Keratinocyte (primary cell): ENCODE measurements at regions not wholly inside any gene's neighbourhood (a gene's known extent, or its start where the extent isn't known, plus 50 kb on each side); places are given as distances from the start of the nearest gene placed in this dataset.

Experiments used
- DNase-seq: peaks from one replicate; pipeline ENCODE4 v3.0.0-alpha.2; 2011; ENCODE audit warnings: low read depth, missing footprints, low spot score
- FAIRE-seq: peaks from 2 replicates; lab custom pipeline; 2011; peaks lifted over from hg19 to GRCh38; lab: Jason Lieb, UNC
- H2AFZ ChIP-seq: 2 replicates; pipeline ENCODE4 v1.6.0; 2012; ENCODE audit warnings: low read length, control low read depth, inconsistent platforms; ENCODE audit not compliant: control insufficient read depth
- H3K27ac ChIP-seq: 2 replicates; pipeline ENCODE4 v1.5.1; 2011; ENCODE audit warnings: low read length; ENCODE audit not compliant: control insufficient read depth, insufficient read depth
- H3K27me3 ChIP-seq: 3 replicates; pipeline ENCODE4 v1.6.0; 2011; ENCODE audit warnings: low read length; ENCODE audit not compliant: control insufficient read depth, insufficient read depth; ENCODE audit errors: extremely low read depth
- H3K36me3 ChIP-seq, 2 experiments: 2 replicates in 1 of 2; 3 replicates in 1 of 2; pipeline ENCODE4 v1.5.1; 2011; ENCODE audit warnings: low read length in 2 of 2, mild to moderate bottlenecking in 1 of 2; ENCODE audit not compliant: control insufficient read depth in 2 of 2, insufficient read depth in 2 of 2; ENCODE audit errors: extremely low read depth in 1 of 2
- H3K4me1 ChIP-seq: 3 replicates; pipeline ENCODE4 v1.5.1; 2011; ENCODE audit warnings: low read length; ENCODE audit not compliant: control insufficient read depth, insufficient read depth; ENCODE audit errors: extremely low read depth
- H3K4me2 ChIP-seq: 3 replicates; pipeline ENCODE4 v1.6.0; 2011; ENCODE audit warnings: low read depth, low read length; ENCODE audit not compliant: control insufficient read depth, insufficient read depth; ENCODE audit errors: extremely low read depth
- H3K4me3 ChIP-seq, 3 experiments: fragments of 200-600 bp in 1 of 3; sonication (generic) in 1 of 3; 2 replicates in 2 of 3; 3 replicates in 1 of 3; pipeline ENCODE4 v1.5.1; 2011 to 2016; ENCODE audit warnings: low read length in 3 of 3, mild to moderate bottlenecking in 3 of 3, control low read depth in 2 of 3, inconsistent platforms in 1 of 3, low read depth in 1 of 3, mixed read lengths in 1 of 3, mixed run types in 1 of 3, moderate library complexity in 1 of 3; ENCODE audit not compliant: control insufficient read depth in 2 of 3, insufficient read depth in 2 of 3; ENCODE audit errors: extremely low read depth in 1 of 3
- H3K79me2 ChIP-seq: 2 replicates; pipeline ENCODE4 v1.6.0; 2012; ENCODE audit warnings: low read length; ENCODE audit not compliant: control insufficient read depth, insufficient read depth
- H3K9ac ChIP-seq: 3 replicates; pipeline ENCODE4 v1.6.0; 2011; ENCODE audit warnings: low read length; ENCODE audit not compliant: control insufficient read depth, insufficient read depth; ENCODE audit errors: extremely low read depth
- H3K9me1 ChIP-seq: 3 replicates; pipeline ENCODE4 v1.6.0; 2011; ENCODE audit warnings: low read length; ENCODE audit not compliant: control insufficient read depth, insufficient read depth; ENCODE audit errors: extremely low read depth
- H3K9me3 ChIP-seq: 2 replicates; pipeline ENCODE4 v1.5.1; 2012; ENCODE audit warnings: low read depth, low read length; ENCODE audit not compliant: control insufficient read depth
- H4K20me1 ChIP-seq: 3 replicates; pipeline ENCODE4 v1.6.0; 2011; ENCODE audit warnings: low read length; ENCODE audit not compliant: control insufficient read depth, insufficient read depth; ENCODE audit errors: extremely low read depth
- EZH2 ChIP-seq: IDR thresholded peaks from one replicate; pipeline ENCODE4 v1.6.1; 2012; ENCODE audit warnings: inconsistent platforms, mild to moderate bottlenecking, low read length, moderate library complexity
- dilution Hi-C: fragments of 300-500 bp; cut with MboI; formaldehyde crosslinking; loops from one replicate; pipeline ENCODE4 v1.7.0; 2020; ENCODE audit warnings: low sequenced_read_pairs; ENCODE audit not compliant: extremely low pct_ligation_motif_present
- TF ChIP-seq, protein P1 (sequence below), 3 experiments: IDR thresholded peaks in 1 of 3; conservative IDR thresholded peaks in 1 of 3; optimal IDR thresholded peaks in 1 of 3; 2 replicates in 2 of 3; 3 replicates in 1 of 3; pipeline versions ENCODE3 to v1.5.1; 2011; ENCODE audit warnings: low read length in 3 of 3, mild to moderate bottlenecking in 3 of 3, moderate library complexity in 2 of 3, control low read depth in 1 of 3, inconsistent platforms in 1 of 3; ENCODE audit not compliant: insufficient read depth in 2 of 3; ENCODE audit errors: extremely low read depth in 1 of 3

DNA sequence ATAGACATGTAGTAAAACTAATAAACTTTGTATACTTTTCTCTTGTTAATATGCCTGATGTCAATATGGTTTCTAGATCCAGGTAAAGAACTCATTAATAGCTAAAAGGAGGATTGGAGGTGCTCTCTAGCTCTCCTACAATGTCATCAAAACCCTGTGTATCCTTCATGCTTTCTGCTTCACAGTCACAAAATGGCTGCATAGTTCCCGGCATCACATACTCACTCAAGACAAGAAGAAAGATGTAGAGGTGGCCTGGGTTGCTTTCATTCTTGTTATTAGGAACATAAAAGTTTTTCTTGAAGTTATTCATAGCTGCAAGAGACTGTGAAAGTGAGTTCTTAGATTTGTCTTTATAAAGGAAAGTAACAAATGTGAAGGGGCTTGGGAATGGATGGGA, 149.7 kb upstream of the EEPD1 start:
- TF ChIP-seq EZH2 = no peak
- TF ChIP-seq, protein P1, sequence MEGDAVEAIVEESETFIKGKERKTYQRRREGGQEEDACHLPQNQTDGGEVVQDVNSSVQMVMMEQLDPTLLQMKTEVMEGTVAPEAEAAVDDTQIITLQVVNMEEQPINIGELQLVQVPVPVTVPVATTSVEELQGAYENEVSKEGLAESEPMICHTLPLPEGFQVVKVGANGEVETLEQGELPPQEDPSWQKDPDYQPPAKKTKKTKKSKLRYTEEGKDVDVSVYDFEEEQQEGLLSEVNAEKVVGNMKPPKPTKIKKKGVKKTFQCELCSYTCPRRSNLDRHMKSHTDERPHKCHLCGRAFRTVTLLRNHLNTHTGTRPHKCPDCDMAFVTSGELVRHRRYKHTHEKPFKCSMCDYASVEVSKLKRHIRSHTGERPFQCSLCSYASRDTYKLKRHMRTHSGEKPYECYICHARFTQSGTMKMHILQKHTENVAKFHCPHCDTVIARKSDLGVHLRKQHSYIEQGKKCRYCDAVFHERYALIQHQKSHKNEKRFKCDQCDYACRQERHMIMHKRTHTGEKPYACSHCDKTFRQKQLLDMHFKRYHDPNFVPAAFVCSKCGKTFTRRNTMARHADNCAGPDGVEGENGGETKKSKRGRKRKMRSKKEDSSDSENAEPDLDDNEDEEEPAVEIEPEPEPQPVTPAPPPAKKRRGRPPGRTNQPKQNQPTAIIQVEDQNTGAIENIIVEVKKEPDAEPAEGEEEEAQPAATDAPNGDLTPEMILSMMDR (optimal IDR thresholded peaks at IDR 0.05 in 1 of 3, IDR thresholded peaks at IDR 0.05 in 1 of 3, conservative IDR thresholded peaks at IDR 0.05 in 1 of 3; ENCODE audit: extremely low read depth in 1 of 3, insufficient read depth in 2 of 3, low read length in 3 of 3) = no peak
- no peak overlapping the region for H3K27ac ChIP-seq
- no peak for DNase-seq
- H3K4me1 ChIP-seq = no peaks in the 10 kb centered on the region
- no peak overlapping the region for H3K4me3 ChIP-seq
- no peaks in the 10 kb centered on the region for H3K27me3 ChIP-seq
- H3K9ac ChIP-seq = no peak overlapping the region
- H2AFZ ChIP-seq = no peak overlapping the region
- dilution Hi-C loops = no loop called here
- H3K4me2 ChIP-seq = no peak overlapping the region
- no peaks in the 10 kb centered on the region for H3K36me3 ChIP-seq
- no peaks in the 10 kb centered on the region for H3K9me3 ChIP-seq
- H4K20me1 ChIP-seq = no peaks in the 10 kb centered on the region
- FAIRE-seq = no peak
- no peaks in the 10 kb centered on the region for H3K79me2 ChIP-seq
- no peaks in the 10 kb centered on the region for H3K9me1 ChIP-seq

DNA sequence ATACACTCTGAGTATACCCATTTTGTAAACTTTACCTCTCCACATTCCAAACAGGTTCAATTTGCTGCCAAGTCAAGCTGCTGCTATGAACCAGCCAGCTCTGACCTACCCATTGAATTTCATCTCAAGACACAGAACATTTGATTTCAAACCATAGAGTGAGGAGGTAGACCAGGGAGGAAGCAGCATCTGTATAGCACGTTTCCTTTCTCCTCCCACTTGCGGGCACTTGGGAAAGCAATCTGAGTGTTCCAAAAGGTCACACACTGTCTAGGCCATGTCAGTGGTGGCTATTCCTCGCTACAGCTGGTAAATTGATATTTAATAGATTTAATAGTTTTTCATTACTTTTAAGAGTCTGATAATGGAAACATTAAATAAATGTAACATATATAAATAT, 147.8 kb upstream of the EEPD1 start:
- TF ChIP-seq EZH2 = no peak
- TF ChIP-seq, protein P1 (optimal IDR thresholded peaks at IDR 0.05 in 1 of 3, IDR thresholded peaks at IDR 0.05 in 1 of 3, conservative IDR thresholded peaks at IDR 0.05 in 1 of 3; ENCODE audit: extremely low read depth in 1 of 3, insufficient read depth in 2 of 3, low read length in 3 of 3) = no peak
- Histone ChIP-seq H2AFZ (no peak overlapping the region), H3K9ac (no peak overlapping the region), H3K79me2 (no peaks in the 10 kb centered on the region), H3K27me3 (no peaks in the 10 kb centered on the region), H3K4me2 (no peak overlapping the region), H3K9me3 (no peaks in the 10 kb centered on the region), H3K27ac (no peak overlapping the region), H3K4me1 (no peaks in the 10 kb centered on the region), H3K36me3 (no peaks in the 10 kb centered on the region), H3K4me3 (no peak overlapping the region), H3K9me1 (no peaks in the 10 kb centered on the region), H4K20me1 (no peaks in the 10 kb centered on the region)
- FAIRE-seq (no peak), DNase-seq (no peak)
- dilution Hi-C loops = no loop called here
